ENCODE measurements at regions not wholly inside any gene's neighbourhood (a gene's known extent, or its start where the extent isn't known, plus 50 kb on each side); places are given as distances from the start of the nearest gene placed in this dataset.
"Not testable (repeated sequence)": the region's sequence is repeated elsewhere in the genome, so short reads cannot be mapped to it uniquely, and the experiment has no call there.

GRCh38 chr12:19613051-19613535 lies 173.8 kb downstream of the AEBP2 start:
- H3K4me1 Mint-ChIP-seq (ENCODE audit: low read depth in 2 of 2): peaks cover 0 to 3% of the 10 kb centered on the region in 2 donors

GRCh38 chr12:19614601-19615383 lies 175.5 kb downstream of the AEBP2 start:
- DNase-seq (ENCODE audit: low spot score) (no peak), ATAC-seq (no peak)
- Mint-ChIP-seq H3K4me1 (ENCODE audit: low read depth in 2 of 2) (peaks cover 0 to 3% of the 10 kb centered on the region in 2 donors), H3K9me3 (no peaks in the 10 kb centered on the region), H3K27me3 (no peaks in the 10 kb centered on the region), H3K27ac (no peak overlapping the region), H3K36me3 (peaks cover 6% of the 10 kb centered on the region), H3K4me3 (no peak overlapping the region)

More at GRCh38 chr12:19613051-19613535, 173.8 kb downstream of the AEBP2 start:
- Mint-ChIP-seq H3K9me3 (no peaks in the 10 kb centered on the region), H3K4me3 (no peak overlapping the region), H3K27me3 (no peaks in the 10 kb centered on the region), H3K36me3 (peaks cover 6% of the 10 kb centered on the region), H3K27ac (no peak overlapping the region)
- DNase-seq (ENCODE audit: low spot score): no peak
- no peak for ATAC-seq

- no peak for ATAC-seq
- Mint-ChIP-seq H3K36me3 (peaks cover 6% of the 10 kb centered on the region), H3K27me3 (no peaks in the 10 kb centered on the region), H3K27ac (no peak overlapping the region), H3K9me3 (no peaks in the 10 kb centered on the region), H3K4me3 (no peak overlapping the region), H3K4me1 (ENCODE audit: low read depth in 2 of 2) (peaks cover 0 to 3% of the 10 kb centered on the region in 2 donors)
- DNase-seq (ENCODE audit: low spot score): no peak
Observed at GRCh38 chr12:19615384-19615725, 176.1 kb downstream of the AEBP2 start.

GRCh38 chr12:19616781-19617180 lies 177.5 kb downstream of the AEBP2 start:
- DNase-seq (ENCODE audit: low spot score): no peak
- peaks cover 0 to 3% of the 10 kb centered on the region in 2 donors for H3K4me1 Mint-ChIP-seq (ENCODE audit: low read depth in 2 of 2)
- H3K27ac Mint-ChIP-seq: no peak overlapping the region
- H3K36me3 Mint-ChIP-seq: peaks cover 2% of the 10 kb centered on the region
- H3K9me3 Mint-ChIP-seq: no peaks in the 10 kb centered on the region
- no peak overlapping the region for H3K4me3 Mint-ChIP-seq
- no peak for ATAC-seq
- H3K27me3 Mint-ChIP-seq: no peaks in the 10 kb centered on the region

GRCh38 chr12:19620222-19620621 lies 180.9 kb downstream of the AEBP2 start:
- Mint-ChIP-seq H3K4me3 (no peak overlapping the region), H3K9me3 (no peaks in the 10 kb centered on the region), H3K4me1 (ENCODE audit: low read depth in 2 of 2) (peaks cover 5 to 6% of the 10 kb centered on the region in 2 donors), H3K36me3 (no peaks in the 10 kb centered on the region), H3K27ac (no peak overlapping the region), H3K27me3 (no peaks in the 10 kb centered on the region)
- no peak for ATAC-seq
- no peak for DNase-seq (ENCODE audit: low spot score)

GRCh38 chr12:19623751-19624399 lies 184.6 kb downstream of the AEBP2 start:
- no peaks in the 10 kb centered on the region for H3K9me3 Mint-ChIP-seq
- no peak for ATAC-seq
- peaks cover 3 to 5% of the 10 kb centered on the region in 2 donors for H3K4me1 Mint-ChIP-seq (ENCODE audit: low read depth in 2 of 2)
- no peak overlapping the region for H3K4me3 Mint-ChIP-seq
- no peaks in the 10 kb centered on the region for H3K36me3 Mint-ChIP-seq
- DNase-seq (ENCODE audit: low spot score): no peak
- H3K27ac Mint-ChIP-seq: no peak overlapping the region
- H3K27me3 Mint-ChIP-seq: no peaks in the 10 kb centered on the region

- ATAC-seq (no peak), DNase-seq (ENCODE audit: low spot score) (no peak)
- no peaks in the 10 kb centered on the region for H3K9me3 Mint-ChIP-seq
- no peak overlapping the region for H3K27ac Mint-ChIP-seq
- no peaks in the 10 kb centered on the region for H3K27me3 Mint-ChIP-seq
- H3K4me3 Mint-ChIP-seq: no peak overlapping the region
- peaks cover 3 to 5% of the 10 kb centered on the region in 2 donors for H3K4me1 Mint-ChIP-seq (ENCODE audit: low read depth in 2 of 2)
- H3K36me3 Mint-ChIP-seq: no peaks in the 10 kb centered on the region
Observed at GRCh38 chr12:19624491-19624890, 185.2 kb downstream of the AEBP2 start.

- not testable (repeated sequence) for H3K4me3 Mint-ChIP-seq; DNase-seq (ENCODE audit: low spot score); H3K27ac Mint-ChIP-seq; H3K27me3 Mint-ChIP-seq; H3K36me3 Mint-ChIP-seq; H3K9me3 Mint-ChIP-seq; ATAC-seq; H3K4me1 Mint-ChIP-seq (ENCODE audit: low read depth in 2 of 2)
Observed at GRCh38 chr12:19625551-19625950, 186.3 kb downstream of the AEBP2 start.

- ATAC-seq: no peak
- H3K9me3 Mint-ChIP-seq: no peaks in the 10 kb centered on the region
Observed at GRCh38 chr12:19627719-19628118, 188.4 kb downstream of the AEBP2 start.

GRCh38 chr12:19630536-19630935 lies 191.2 kb downstream of the AEBP2 start:
- ATAC-seq: no peak
- DNase-seq (ENCODE audit: low spot score): no peak
- H3K4me3 Mint-ChIP-seq: no peak overlapping the region
- H3K4me1 Mint-ChIP-seq (ENCODE audit: low read depth in 2 of 2): no peaks in the 10 kb centered on the region
- H3K9me3 Mint-ChIP-seq: no peaks in the 10 kb centered on the region
- no peaks in the 10 kb centered on the region for H3K36me3 Mint-ChIP-seq
- H3K27me3 Mint-ChIP-seq: no peaks in the 10 kb centered on the region
- peak overlapping the region in 1 of 2 donors; percentile 10 for H3K27ac Mint-ChIP-seq

More at GRCh38 chr12:19627719-19628118, 188.4 kb downstream of the AEBP2 start:
- Mint-ChIP-seq H3K27ac (no peak overlapping the region), H3K27me3 (no peaks in the 10 kb centered on the region), H3K4me1 (ENCODE audit: low read depth in 2 of 2) (peaks cover 3 to 5% of the 10 kb centered on the region in 2 donors), H3K36me3 (no peaks in the 10 kb centered on the region), H3K4me3 (no peak overlapping the region)
- no peak for DNase-seq (ENCODE audit: low spot score)

GRCh38 chr12:19633194-19633593 lies 193.9 kb downstream of the AEBP2 start:
- no peaks in the 10 kb centered on the region for H3K4me1 Mint-ChIP-seq (ENCODE audit: low read depth in 2 of 2)
- H3K4me3 Mint-ChIP-seq: no peak overlapping the region
- H3K36me3 Mint-ChIP-seq: no peaks in the 10 kb centered on the region
- H3K27me3 Mint-ChIP-seq: no peaks in the 10 kb centered on the region
- DNase-seq (ENCODE audit: low spot score) (no peak), ATAC-seq (no peak)
- no peaks in the 10 kb centered on the region for H3K9me3 Mint-ChIP-seq
- H3K27ac Mint-ChIP-seq: no peak overlapping the region

- H3K9me3 Mint-ChIP-seq: no peaks in the 10 kb centered on the region
- no peak for DNase-seq (ENCODE audit: low spot score)
- no peaks in the 10 kb centered on the region for H3K36me3 Mint-ChIP-seq
- no peak for ATAC-seq
- H3K4me3 Mint-ChIP-seq: no peak overlapping the region
- no peaks in the 10 kb centered on the region for H3K4me1 Mint-ChIP-seq (ENCODE audit: low read depth in 2 of 2)
- H3K27me3 Mint-ChIP-seq: no peaks in the 10 kb centered on the region
- no peak overlapping the region for H3K27ac Mint-ChIP-seq
Observed at GRCh38 chr12:19633641-19634040, 194.3 kb downstream of the AEBP2 start.

- Mint-ChIP-seq H3K4me3 (no peak overlapping the region), H3K9me3 (no peaks in the 10 kb centered on the region), H3K27ac (no peak overlapping the region), H3K36me3 (no peaks in the 10 kb centered on the region), H3K4me1 (ENCODE audit: low read depth in 2 of 2) (no peaks in the 10 kb centered on the region), H3K27me3 (no peaks in the 10 kb centered on the region)
- ATAC-seq (no peak), DNase-seq (ENCODE audit: low spot score) (no peak)
Observed at GRCh38 chr12:19639781-19640415, 200.6 kb downstream of the AEBP2 start.
